ENCODE measurements at regions not wholly inside any gene's neighbourhood (a gene's known extent, or its start where the extent isn't known, plus 50 kb on each side); places are given as distances from the start of the nearest gene placed in this dataset.

- DNase-seq = no peak
- Histone ChIP-seq H3K4me3 (ENCODE audit: low read length in 2 of 2) (no peak overlapping the region), H3K27me3 (ENCODE audit: insufficient read depth, low read length) (no peaks in the 10 kb centered on the region), H3K27ac (ENCODE audit: low read depth, low read length) (no peak overlapping the region), H3K4me1 (ENCODE audit: insufficient read depth, low read length) (no peaks in the 10 kb centered on the region), H3K9me3 (ENCODE audit: control insufficient read depth in 1 of 2, low read length in 2 of 2) (no peaks in the 10 kb centered on the region), H3K36me3 (ENCODE audit: insufficient read depth, low read length) (no peaks in the 10 kb centered on the region)
- Mint-ChIP-seq H3K27me3 (peaks cover 0 to 3% of the 10 kb centered on the region in 2 donors), H3K4me1 (no peaks in the 10 kb centered on the region), H3K27ac (no peak overlapping the region), H3K36me3 (no peaks in the 10 kb centered on the region), H3K9me3 (peaks cover 0 to 5% (median 0%) of the 10 kb centered on the region in 8 donors), H3K4me3 (no peak overlapping the region)
- CTCF ChIA-PET (ENCODE audit: partially characterized antibody) = interaction anchor here (1.1 kb wide), 1 partner anchor 13 kb away, joined by 3 read pairs; no protein-coding TSS in a partner anchor
- intact Hi-C loops (cut with micrococcal nuclease) = no loop called here
- POLR2A ChIA-PET (ENCODE audit: partially characterized antibody) = no interaction called here
Observed at GRCh38 chr4:121555315-121556107, 141.3 kb downstream of the ANXA5 start.

DNA sequence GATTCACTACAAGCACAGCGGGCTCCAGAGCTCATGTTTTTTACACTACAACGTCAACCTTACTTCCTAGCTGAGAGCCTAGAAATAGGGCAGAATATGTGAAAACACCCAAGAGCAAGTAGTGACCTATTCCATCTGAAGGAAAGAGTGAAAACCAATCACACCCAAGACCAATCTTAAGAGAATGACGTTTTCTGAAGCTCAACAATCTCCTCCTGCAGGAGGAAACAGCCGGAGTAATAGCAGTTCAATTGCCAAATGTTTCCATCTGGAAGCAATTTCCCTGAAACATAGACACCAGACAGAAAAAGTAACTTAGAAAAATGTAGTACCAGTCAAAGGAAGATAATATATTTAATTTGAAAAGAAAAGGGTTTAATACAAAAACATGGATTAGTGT, 142.4 kb downstream of the ANXA5 start:
- Mint-ChIP-seq H3K4me3 (no peak overlapping the region), H3K4me1 (no peaks in the 10 kb centered on the region), H3K27me3 (peaks cover 0 to 3% of the 10 kb centered on the region in 2 donors), H3K36me3 (no peaks in the 10 kb centered on the region), H3K27ac (no peak overlapping the region), H3K9me3 (peaks cover 0 to 5% (median 0%) of the 10 kb centered on the region in 8 donors)
- Histone ChIP-seq H3K36me3 (ENCODE audit: insufficient read depth, low read length) (no peaks in the 10 kb centered on the region), H3K4me1 (ENCODE audit: insufficient read depth, low read length) (no peaks in the 10 kb centered on the region), H3K27me3 (ENCODE audit: insufficient read depth, low read length) (no peaks in the 10 kb centered on the region), H3K4me3 (ENCODE audit: low read length in 2 of 2) (no peak overlapping the region), H3K27ac (ENCODE audit: low read depth, low read length) (no peak overlapping the region), H3K9me3 (ENCODE audit: control insufficient read depth in 1 of 2, low read length in 2 of 2) (no peaks in the 10 kb centered on the region)
- CTCF ChIA-PET (ENCODE audit: partially characterized antibody) = interaction anchor here (1.1 kb wide), 1 partner anchor 12 kb away, joined by 3 read pairs; no protein-coding TSS in a partner anchor
- intact Hi-C loops (cut with micrococcal nuclease) = no loop called here
- DNase-seq = no peak
- POLR2A ChIA-PET (ENCODE audit: partially characterized antibody) = no interaction called here

GRCh38 chr4:121551881-121552280, 144.9 kb downstream of the ANXA5 start:
- intact Hi-C loops (cut with micrococcal nuclease) = no loop called here
- H3K4me3 Mint-ChIP-seq = no peak overlapping the region

DNA sequence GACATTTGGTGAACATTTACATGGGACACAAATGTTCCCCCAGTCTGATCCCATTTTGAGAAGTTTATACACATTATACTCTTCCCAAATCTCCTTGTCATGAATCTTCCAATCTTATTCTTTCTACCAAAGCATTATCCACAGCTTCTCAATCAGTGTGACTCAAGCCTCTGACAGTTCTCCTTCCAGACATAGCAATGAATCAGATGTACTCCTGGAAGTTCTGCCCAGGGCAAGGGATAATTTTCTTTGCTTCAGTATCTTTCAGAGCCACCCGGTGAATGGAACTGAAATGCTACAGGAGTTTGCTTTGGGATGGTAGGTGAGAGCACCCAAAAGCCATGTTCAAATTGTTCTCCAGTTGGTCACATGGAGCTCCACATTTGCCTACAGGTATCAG, 145.5 kb downstream of the ANXA5 start:
- H3K27me3 Mint-ChIP-seq = peaks cover 3 to 15% of the 10 kb centered on the region in 2 donors
- ChIA-PET CTCF (ENCODE audit: partially characterized antibody) (no interaction called here), POLR2A (ENCODE audit: partially characterized antibody) (no interaction called here)
- no peaks in the 10 kb centered on the region for H3K4me1 Mint-ChIP-seq
- Histone ChIP-seq H3K4me1 (ENCODE audit: insufficient read depth, low read length) (no peaks in the 10 kb centered on the region), H3K36me3 (ENCODE audit: insufficient read depth, low read length) (no peaks in the 10 kb centered on the region), H3K27me3 (ENCODE audit: insufficient read depth, low read length) (no peaks in the 10 kb centered on the region), H3K9me3 (ENCODE audit: control insufficient read depth in 1 of 2, low read length in 2 of 2) (no peaks in the 10 kb centered on the region), H3K4me3 (ENCODE audit: low read length in 2 of 2) (no peak overlapping the region), H3K27ac (ENCODE audit: low read depth, low read length) (no peak overlapping the region)
- no peaks in the 10 kb centered on the region for H3K36me3 Mint-ChIP-seq
- no peak for DNase-seq
- no peak overlapping the region for H3K4me3 Mint-ChIP-seq
- peaks cover 0 to 6% (median 0%) of the 10 kb centered on the region in 8 donors for H3K9me3 Mint-ChIP-seq
- intact Hi-C loops (cut with micrococcal nuclease) = no loop called here
- no peak overlapping the region for H3K27ac Mint-ChIP-seq

More at GRCh38 chr4:121551881-121552280, 144.9 kb downstream of the ANXA5 start:
- ChIA-PET POLR2A (ENCODE audit: partially characterized antibody) (no interaction called here), CTCF (ENCODE audit: partially characterized antibody) (no interaction called here)
- H3K27ac Mint-ChIP-seq = no peak overlapping the region
- H3K36me3 ChIP-seq (ENCODE audit: insufficient read depth, low read length) = no peaks in the 10 kb centered on the region
- H3K9me3 ChIP-seq (ENCODE audit: control insufficient read depth in 1 of 2, low read length in 2 of 2) = no peaks in the 10 kb centered on the region
- H3K27ac ChIP-seq (ENCODE audit: low read depth, low read length) = no peak overlapping the region
- H3K27me3 ChIP-seq (ENCODE audit: insufficient read depth, low read length) = no peaks in the 10 kb centered on the region
- peaks cover 0 to 6% (median 0%) of the 10 kb centered on the region in 8 donors for H3K9me3 Mint-ChIP-seq
- peaks cover 3 to 15% of the 10 kb centered on the region in 2 donors for H3K27me3 Mint-ChIP-seq
- H3K4me3 ChIP-seq (ENCODE audit: low read length in 2 of 2) = no peak overlapping the region
- no peaks in the 10 kb centered on the region for H3K4me1 Mint-ChIP-seq
- DNase-seq = no peak
- H3K4me1 ChIP-seq (ENCODE audit: insufficient read depth, low read length) = no peaks in the 10 kb centered on the region
- H3K36me3 Mint-ChIP-seq = no peaks in the 10 kb centered on the region

GRCh38 chr4:121541696-121542095, 155.1 kb downstream of the ANXA5 start:
- Histone ChIP-seq H3K27me3 (ENCODE audit: insufficient read depth, low read length) (no peaks in the 10 kb centered on the region), H3K4me3 (ENCODE audit: low read length in 2 of 2) (no peak overlapping the region), H3K9me3 (ENCODE audit: control insufficient read depth in 1 of 2, low read length in 2 of 2) (no peaks in the 10 kb centered on the region), H3K36me3 (ENCODE audit: insufficient read depth, low read length) (no peaks in the 10 kb centered on the region), H3K27ac (ENCODE audit: low read depth, low read length) (no peak overlapping the region), H3K4me1 (ENCODE audit: insufficient read depth, low read length) (no peaks in the 10 kb centered on the region)
- CTCF ChIA-PET (ENCODE audit: partially characterized antibody) = no interaction called here
- DNase-seq = no peak
- intact Hi-C loops (cut with micrococcal nuclease) = no loop called here
- Mint-ChIP-seq H3K27me3 (peaks cover 3 to 6% of the 10 kb centered on the region in 2 donors), H3K36me3 (no peaks in the 10 kb centered on the region), H3K9me3 (peaks cover 0 to 7% (median under 1%) of the 10 kb centered on the region in 8 donors), H3K27ac (no peak overlapping the region), H3K4me1 (peaks cover 0 to 7% (median 3%) of the 10 kb centered on the region in 4 donors), H3K4me3 (peak overlapping the region in 1 of 8 donors; percentile 0)
- POLR2A ChIA-PET (ENCODE audit: partially characterized antibody) = no interaction called here

DNA sequence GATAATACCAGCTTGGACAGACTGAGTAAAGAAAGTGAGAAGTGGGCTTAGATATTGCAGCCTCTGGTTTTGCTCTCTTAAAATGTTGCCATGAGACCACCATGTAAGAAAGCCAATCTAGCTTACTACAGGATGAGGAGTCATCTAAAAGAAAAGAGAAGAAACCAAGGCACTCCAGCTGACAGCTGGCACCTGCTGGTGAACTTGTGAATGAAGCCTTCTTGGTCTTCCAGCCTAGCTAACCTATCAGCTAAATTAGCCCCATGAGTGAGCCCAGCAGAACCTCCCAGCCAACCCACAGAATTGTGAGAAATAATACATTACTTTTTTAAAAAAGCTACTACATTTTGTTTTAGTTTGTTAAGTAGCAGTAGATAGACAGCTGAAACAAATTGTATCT, 154.5 kb upstream of the QRFPR start:
- H3K4me1 Mint-ChIP-seq = peaks cover 0 to 6% (median 4%) of the 10 kb centered on the region in 4 donors
- CTCF ChIA-PET (ENCODE audit: partially characterized antibody) = no interaction called here
- H3K9me3 ChIP-seq (ENCODE audit: control insufficient read depth in 1 of 2, low read length in 2 of 2) = no peaks in the 10 kb centered on the region
- H3K36me3 Mint-ChIP-seq = no peaks in the 10 kb centered on the region
- no peak overlapping the region for H3K27ac ChIP-seq (ENCODE audit: low read depth, low read length)
- H3K27ac Mint-ChIP-seq = no peak overlapping the region
- H3K4me3 Mint-ChIP-seq = no peak overlapping the region
- H3K9me3 Mint-ChIP-seq = peaks cover 0 to 3% (median 0%) of the 10 kb centered on the region in 8 donors
- no peak overlapping the region for H3K4me3 ChIP-seq (ENCODE audit: low read length in 2 of 2)
- no peaks in the 10 kb centered on the region for H3K4me1 ChIP-seq (ENCODE audit: insufficient read depth, low read length)
- intact Hi-C loops (cut with micrococcal nuclease) = no loop called here
- H3K36me3 ChIP-seq (ENCODE audit: insufficient read depth, low read length) = no peaks in the 10 kb centered on the region
- POLR2A ChIA-PET (ENCODE audit: partially characterized antibody) = no interaction called here
- H3K27me3 ChIP-seq (ENCODE audit: insufficient read depth, low read length) = no peaks in the 10 kb centered on the region
- no peak for DNase-seq
- H3K27me3 Mint-ChIP-seq = peaks cover 8 to 11% of the 10 kb centered on the region in 2 donors

DNA sequence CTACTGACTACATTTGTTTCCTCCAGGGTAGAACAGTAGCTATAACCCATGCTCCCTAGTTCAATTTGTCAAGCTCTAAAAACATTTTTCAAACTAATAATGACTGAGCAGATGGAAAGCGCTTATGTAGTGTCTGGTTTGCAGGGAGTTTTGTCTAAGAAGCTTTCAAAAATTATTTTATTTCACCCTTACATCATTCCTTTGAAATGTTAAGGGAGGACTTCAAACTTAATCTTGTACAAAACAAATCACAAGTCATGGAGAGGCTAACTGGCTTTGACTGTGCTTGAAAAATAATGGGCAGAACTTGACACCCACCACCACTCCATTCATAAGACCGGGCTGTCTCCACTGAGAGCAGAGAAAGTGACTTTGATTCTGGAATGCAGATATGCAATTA, 153.4 kb upstream of the QRFPR start:
- no peaks in the 10 kb centered on the region for H3K4me1 ChIP-seq (ENCODE audit: insufficient read depth, low read length)
- peaks cover 0 to 6% (median 4%) of the 10 kb centered on the region in 4 donors for H3K4me1 Mint-ChIP-seq
- H3K4me3 ChIP-seq (ENCODE audit: low read length in 2 of 2) = no peak overlapping the region
- H3K36me3 ChIP-seq (ENCODE audit: insufficient read depth, low read length) = no peaks in the 10 kb centered on the region
- H3K36me3 Mint-ChIP-seq = no peaks in the 10 kb centered on the region
- CTCF ChIA-PET (ENCODE audit: partially characterized antibody) = no interaction called here
- H3K27me3 ChIP-seq (ENCODE audit: insufficient read depth, low read length) = no peaks in the 10 kb centered on the region
- intact Hi-C loops (cut with micrococcal nuclease) = no loop called here
- peaks cover 0 to 3% (median 0%) of the 10 kb centered on the region in 8 donors for H3K9me3 Mint-ChIP-seq
- H3K27me3 Mint-ChIP-seq = peaks cover 4 to 9% of the 10 kb centered on the region in 2 donors
- no peaks in the 10 kb centered on the region for H3K9me3 ChIP-seq (ENCODE audit: control insufficient read depth in 1 of 2, low read length in 2 of 2)
- POLR2A ChIA-PET (ENCODE audit: partially characterized antibody) = no interaction called here
- no peak for DNase-seq
- H3K4me3 Mint-ChIP-seq = no peak overlapping the region
- H3K27ac ChIP-seq (ENCODE audit: low read depth, low read length) = no peak overlapping the region
- H3K27ac Mint-ChIP-seq = no peak overlapping the region
